ENCODE measurements at regions not wholly inside any gene's neighbourhood (a gene's known extent, or its start where the extent isn't known, plus 50 kb on each side); places are given as distances from the start of the nearest gene placed in this dataset.

DNA sequence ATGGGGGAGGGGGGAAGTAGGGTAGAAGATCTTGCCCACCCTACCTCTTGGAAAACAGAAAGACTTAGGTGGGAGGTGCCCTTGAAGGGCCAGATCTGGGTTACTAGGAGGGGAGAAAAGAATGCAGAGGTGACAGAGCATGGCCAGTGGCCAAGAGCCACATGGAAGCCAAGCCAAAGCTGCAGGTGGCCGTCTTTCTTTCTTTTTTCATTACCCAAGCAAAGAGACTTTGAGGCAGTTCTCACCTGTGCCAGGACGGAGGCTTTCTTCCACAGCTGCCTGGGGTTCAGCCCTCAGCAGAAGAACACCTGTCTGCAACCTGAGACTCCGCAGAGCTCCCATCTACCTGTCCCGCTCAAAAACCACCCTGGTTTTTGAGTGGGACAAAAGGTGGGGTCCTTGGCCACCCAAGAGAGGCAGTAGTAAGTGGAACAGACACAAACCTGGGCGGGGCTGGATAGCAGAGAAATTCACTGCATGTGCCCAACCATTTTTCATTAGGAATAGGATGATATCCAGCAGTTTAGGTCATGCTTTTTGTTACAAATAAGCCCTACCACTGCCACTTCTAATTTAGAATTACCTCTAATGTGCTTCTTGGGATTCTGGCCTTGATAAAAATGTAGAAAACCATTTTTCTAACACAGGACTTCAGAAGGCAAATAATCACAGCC is 116.5 kb downstream of the DYRK2 start:
- Histone ChIP-seq H3K27ac (ENCODE audit: low read depth in 2 of 2, low read length in 1 of 2) (peak overlapping the region in 1 of 2 experiments; percentile 90; a peak in 1 of 4 replicates), H3K36me3 (replicated peaks in 1 of 2; ENCODE audit: control insufficient read depth in 1 of 2, insufficient read depth in 2 of 2, low read length in 1 of 2) (no peaks in the 10 kb centered on the region), H3K9me2 (no peaks in the 10 kb centered on the region), H3K4me3 (ENCODE audit: low read depth in 2 of 2, low read length in 1 of 2) (no peak overlapping the region), H2AFZ (ENCODE audit: low read depth) (no peak overlapping the region), H4K20me1 (ENCODE audit: insufficient read depth) (no peaks in the 10 kb centered on the region), H3F3A (replicated peaks; ENCODE audit: insufficient read depth) (peaks cover 9% of the 10 kb centered on the region), H3K9ac (no peak overlapping the region), H3K4me1 (ENCODE audit: control insufficient read depth in 1 of 2, insufficient read depth in 2 of 2, low read depth in 1 of 2, low read length in 1 of 2) (peaks cover 0 to 13% of the 10 kb centered on the region in 2 experiments; a peak in 2 of 4 replicates), H3K79me2 (ENCODE audit: insufficient read depth) (no peaks in the 10 kb centered on the region), H3K27me3 (ENCODE audit: insufficient read depth) (no peaks in the 10 kb centered on the region), H3K4me2 (peak overlapping the region; percentile 10; the same call in 1 of the 2 replicates), H3K9me3 (no peaks in the 10 kb centered on the region)
- POLR2A ChIA-PET, result no interaction called here
- TF ChIP-seq RAD21 (IDR thresholded peaks at IDR 0.05; ENCODE audit: low read length) (no peak), FOSL2 (IDR thresholded peaks at IDR 0.05; ENCODE audit: borderline replicate concordance, low read depth) (no peak), NRF1 (IDR thresholded peaks at IDR 0.05; ENCODE audit: low read depth, low read length) (no peak), TCF12 (IDR thresholded peaks at IDR 0.05) (no peak), FOXJ3 (CRISPR knock-in tag; IDR thresholded peaks at IDR 0.05) (no peak), RFX5 (IDR thresholded peaks at IDR 0.05; ENCODE audit: low read length) (no peak)
- TF ChIP-seq, protein P1, sequence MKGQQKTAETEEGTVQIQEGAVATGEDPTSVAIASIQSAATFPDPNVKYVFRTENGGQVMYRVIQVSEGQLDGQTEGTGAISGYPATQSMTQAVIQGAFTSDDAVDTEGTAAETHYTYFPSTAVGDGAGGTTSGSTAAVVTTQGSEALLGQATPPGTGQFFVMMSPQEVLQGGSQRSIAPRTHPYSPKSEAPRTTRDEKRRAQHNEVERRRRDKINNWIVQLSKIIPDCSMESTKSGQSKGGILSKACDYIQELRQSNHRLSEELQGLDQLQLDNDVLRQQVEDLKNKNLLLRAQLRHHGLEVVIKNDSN (IDR thresholded peaks at IDR 0.05; ENCODE audit: borderline replicate concordance, low read depth), result no peak
- TF ChIP-seq, protein P2, sequence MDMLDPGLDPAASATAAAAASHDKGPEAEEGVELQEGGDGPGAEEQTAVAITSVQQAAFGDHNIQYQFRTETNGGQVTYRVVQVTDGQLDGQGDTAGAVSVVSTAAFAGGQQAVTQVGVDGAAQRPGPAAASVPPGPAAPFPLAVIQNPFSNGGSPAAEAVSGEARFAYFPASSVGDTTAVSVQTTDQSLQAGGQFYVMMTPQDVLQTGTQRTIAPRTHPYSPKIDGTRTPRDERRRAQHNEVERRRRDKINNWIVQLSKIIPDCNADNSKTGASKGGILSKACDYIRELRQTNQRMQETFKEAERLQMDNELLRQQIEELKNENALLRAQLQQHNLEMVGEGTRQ (IDR thresholded peaks at IDR 0.05; ENCODE audit: borderline replicate concordance, low read depth, low read length), result no peak
- DNase-seq, result no peak
- WGBS (ENCODE audit: low lambda C conversion rate), result 96% methylated on average over 5 of the region's 5 CpGs
- CTCF ChIA-PET, result interaction anchor here (1.2 kb wide), 1 partner anchor 18 kb away, joined by 3 read pairs; no protein-coding TSS in a partner anchor

DNA sequence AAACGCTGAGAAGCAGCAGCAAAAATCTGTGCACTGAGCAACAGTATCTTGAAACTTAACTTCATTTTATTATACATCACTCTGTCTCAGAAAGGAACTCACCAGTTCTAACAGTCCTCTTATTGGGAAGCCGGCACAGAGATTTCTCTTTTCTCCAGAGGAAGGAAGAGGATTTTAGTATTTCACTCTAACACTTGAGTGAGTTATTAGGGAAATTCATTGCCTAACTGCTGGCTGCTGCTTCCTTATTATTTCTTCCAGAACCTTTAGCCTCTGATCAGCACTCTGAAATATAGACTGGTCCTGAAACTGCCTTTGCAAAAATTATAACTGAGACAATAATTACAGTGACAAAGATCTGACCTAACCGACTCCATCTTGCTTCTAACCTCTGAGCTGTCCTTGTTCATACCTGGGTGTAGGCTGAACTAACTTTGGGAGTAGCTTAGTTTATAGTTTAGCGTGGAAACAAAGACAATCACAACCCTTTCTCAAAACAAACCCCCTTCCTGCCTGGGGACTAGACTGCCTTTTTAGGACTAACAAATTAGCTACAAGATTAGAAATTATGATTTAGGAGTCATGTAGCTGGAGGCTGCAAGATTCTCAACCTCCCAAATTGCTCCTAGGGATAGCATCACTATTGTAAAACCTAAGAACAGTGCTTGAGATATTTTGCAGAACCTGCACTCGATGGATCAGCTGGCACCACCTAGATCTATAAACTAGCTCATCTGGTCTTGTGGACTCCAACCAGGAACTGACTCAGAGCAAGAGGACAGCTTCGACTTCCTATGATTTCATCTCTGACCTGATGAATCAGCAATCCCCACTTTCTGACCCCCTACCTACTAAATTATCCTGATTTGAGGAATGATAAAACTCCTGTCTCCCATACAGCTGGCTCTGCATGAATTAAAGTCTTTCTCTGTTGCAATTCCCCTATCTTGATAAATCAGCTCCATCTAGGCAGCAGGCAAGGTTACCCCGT is 117.5 kb downstream of the DYRK2 start:
- Histone ChIP-seq H3K4me2 (peak overlapping the region; percentile 54; the same call in 1 of the 2 replicates), H3K9ac (no peak overlapping the region), H3K79me2 (ENCODE audit: insufficient read depth) (no peaks in the 10 kb centered on the region), H3K9me2 (no peaks in the 10 kb centered on the region), H4K20me1 (ENCODE audit: insufficient read depth) (no peaks in the 10 kb centered on the region), H3K9me3 (no peaks in the 10 kb centered on the region), H3K36me3 (replicated peaks in 1 of 2; ENCODE audit: control insufficient read depth in 1 of 2, insufficient read depth in 2 of 2, low read length in 1 of 2) (no peaks in the 10 kb centered on the region), H2AFZ (ENCODE audit: low read depth) (peak overlapping the region; percentile 12; the same call in 1 of the 2 replicates), H3F3A (replicated peaks; ENCODE audit: insufficient read depth) (peaks cover 9% of the 10 kb centered on the region), H3K4me1 (ENCODE audit: control insufficient read depth in 1 of 2, insufficient read depth in 2 of 2, low read depth in 1 of 2, low read length in 1 of 2) (peaks cover 0 to 13% of the 10 kb centered on the region in 2 experiments; a peak in 2 of 4 replicates), H3K4me3 (ENCODE audit: low read depth in 2 of 2, low read length in 1 of 2) (no peak overlapping the region), H3K27ac (ENCODE audit: low read depth in 2 of 2, low read length in 1 of 2) (peak overlapping the region in 1 of 2 experiments; percentile 90; a peak in 2 of 4 replicates), H3K27me3 (ENCODE audit: insufficient read depth) (no peaks in the 10 kb centered on the region)
- no peak for DNase-seq
- CTCF ChIA-PET, result interaction anchor here (1.0 kb wide), 1 partner anchor 10 kb away, joined by 3 read pairs; no protein-coding TSS in a partner anchor
- POLR2A ChIA-PET, result no interaction called here
- 52% methylated on average over 7 of the region's 7 CpGs for WGBS (ENCODE audit: low lambda C conversion rate)
- TF ChIP-seq MEF2A (IDR thresholded peaks at IDR 0.05; ENCODE audit: borderline replicate concordance, low read depth), result no peak; the same call in 1 of the 2 replicates
- peak; percentile 66; the same call in 1 of the 2 replicates for TF ChIP-seq ELF1 (IDR thresholded peaks at IDR 0.05)
- peak; percentile 86 for TF ChIP-seq NFIC (IDR thresholded peaks at IDR 0.05; ENCODE audit: borderline replicate concordance)
- TF ChIP-seq RCOR1 (IDR thresholded peaks at IDR 0.05; ENCODE audit: low read length), result no peak
- TF ChIP-seq, protein P2 (IDR thresholded peaks at IDR 0.05; ENCODE audit: borderline replicate concordance, low read depth, low read length), result no peak
- peak; percentile 21 to 98; a peak in 3 of 4 replicates for TF ChIP-seq EP300 (IDR thresholded peaks at IDR 0.05; ENCODE audit: borderline replicate concordance in 1 of 2, low read depth in 1 of 2, low read length in 1 of 2)
- TF ChIP-seq RAD21 (IDR thresholded peaks at IDR 0.05; ENCODE audit: low read length), result no peak
- peak; percentile 60; the same call in 1 of the 2 replicates for TF ChIP-seq POLR2AphosphoS5 (IDR thresholded peaks at IDR 0.05; ENCODE audit: low read depth, low read length)
- TF ChIP-seq EZH2phosphoT487 (IDR thresholded peaks at IDR 0.05; ENCODE audit: borderline replicate concordance, low read depth), result no peak
- TF ChIP-seq YY1 (IDR thresholded peaks at IDR 0.05; ENCODE audit: low read depth), result no peak
- peak; percentile 95 for TF ChIP-seq FOSL2 (IDR thresholded peaks at IDR 0.05; ENCODE audit: borderline replicate concordance, low read depth)
- TF ChIP-seq SIN3A (IDR thresholded peaks at IDR 0.05; ENCODE audit: borderline replicate concordance, low read depth, low read length), result no peak
- no peak for TF ChIP-seq TAF1 (IDR thresholded peaks at IDR 0.05; ENCODE audit: borderline replicate concordance, low read depth, low read length)
- TF ChIP-seq RXRA (IDR thresholded peaks at IDR 0.05; ENCODE audit: borderline replicate concordance, low read depth), result peak; percentile 96; the same call in 1 of the 2 replicates
- TF ChIP-seq, protein P3, sequence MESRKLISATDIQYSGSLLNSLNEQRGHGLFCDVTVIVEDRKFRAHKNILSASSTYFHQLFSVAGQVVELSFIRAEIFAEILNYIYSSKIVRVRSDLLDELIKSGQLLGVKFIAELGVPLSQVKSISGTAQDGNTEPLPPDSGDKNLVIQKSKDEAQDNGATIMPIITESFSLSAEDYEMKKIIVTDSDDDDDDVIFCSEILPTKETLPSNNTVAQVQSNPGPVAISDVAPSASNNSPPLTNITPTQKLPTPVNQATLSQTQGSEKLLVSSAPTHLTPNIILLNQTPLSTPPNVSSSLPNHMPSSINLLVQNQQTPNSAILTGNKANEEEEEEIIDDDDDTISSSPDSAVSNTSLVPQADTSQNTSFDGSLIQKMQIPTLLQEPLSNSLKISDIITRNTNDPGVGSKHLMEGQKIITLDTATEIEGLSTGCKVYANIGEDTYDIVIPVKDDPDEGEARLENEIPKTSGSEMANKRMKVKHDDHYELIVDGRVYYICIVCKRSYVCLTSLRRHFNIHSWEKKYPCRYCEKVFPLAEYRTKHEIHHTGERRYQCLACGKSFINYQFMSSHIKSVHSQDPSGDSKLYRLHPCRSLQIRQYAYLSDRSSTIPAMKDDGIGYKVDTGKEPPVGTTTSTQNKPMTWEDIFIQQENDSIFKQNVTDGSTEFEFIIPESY (IDR thresholded peaks at IDR 0.05; ENCODE audit: borderline replicate concordance, low read depth), result peak; percentile 72; the same call in 1 of the 2 replicates

All from SK-N-SH (cell line).